ENCODE measurements at regions not wholly inside any gene's neighbourhood (a gene's known extent, or its start where the extent isn't known, plus 50 kb on each side); places are given as distances from the start of the nearest gene placed in this dataset.
"Not testable (repeated sequence)": the region's sequence is repeated elsewhere in the genome, so short reads cannot be mapped to it uniquely, and the experiment has no call there.

GRCh38 chr15:81897057-81897677 lies 148.7 kb downstream of the MEX3B start:
- DNase-seq, result no peak

DNA sequence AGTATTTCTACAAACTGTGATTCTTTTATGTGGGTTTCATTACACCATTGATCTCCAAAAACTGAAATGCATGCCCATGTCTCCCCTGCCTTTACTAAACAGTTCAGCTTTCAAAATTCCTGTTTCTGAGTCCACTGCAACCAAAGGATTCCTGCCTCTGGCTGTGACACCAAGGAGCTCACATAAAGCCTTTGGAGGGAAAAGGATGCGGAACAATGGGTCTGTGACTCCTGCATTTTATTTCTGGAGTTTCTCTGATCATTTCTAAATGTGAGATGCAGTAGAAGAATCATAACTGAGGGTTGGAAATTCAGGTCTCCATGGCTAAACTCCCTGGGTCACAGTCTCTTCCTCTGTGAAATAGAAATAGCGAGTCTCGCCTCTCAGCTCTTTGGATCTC lies 149.5 kb downstream of the MEX3B start:
- no peak for DNase-seq

- DNase-seq, result no peak
Measured at GRCh38 chr15:81895723-81896122, 150.1 kb downstream of the MEX3B start.

DNA sequence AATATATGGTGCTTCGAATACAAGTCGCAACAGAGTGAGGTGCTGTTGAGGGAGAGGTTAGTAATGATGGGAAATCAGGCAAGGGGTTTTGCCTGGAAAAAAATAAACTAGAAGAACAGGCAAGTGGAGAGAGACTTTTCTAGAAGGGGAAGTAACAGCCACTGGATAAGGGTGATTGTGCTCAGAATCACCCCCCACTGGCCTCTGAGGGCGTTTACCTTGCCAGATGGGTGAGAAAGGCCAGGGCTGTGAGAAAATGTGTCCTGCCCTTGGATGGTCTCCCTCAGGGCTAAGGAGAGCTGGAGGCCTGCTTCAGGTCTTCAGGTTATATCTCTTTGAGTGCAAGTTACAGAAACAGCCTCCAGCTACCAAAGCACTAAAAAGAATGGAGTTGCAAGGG lies 151.8 kb downstream of the MEX3B start:
- no peak for DNase-seq

DNA sequence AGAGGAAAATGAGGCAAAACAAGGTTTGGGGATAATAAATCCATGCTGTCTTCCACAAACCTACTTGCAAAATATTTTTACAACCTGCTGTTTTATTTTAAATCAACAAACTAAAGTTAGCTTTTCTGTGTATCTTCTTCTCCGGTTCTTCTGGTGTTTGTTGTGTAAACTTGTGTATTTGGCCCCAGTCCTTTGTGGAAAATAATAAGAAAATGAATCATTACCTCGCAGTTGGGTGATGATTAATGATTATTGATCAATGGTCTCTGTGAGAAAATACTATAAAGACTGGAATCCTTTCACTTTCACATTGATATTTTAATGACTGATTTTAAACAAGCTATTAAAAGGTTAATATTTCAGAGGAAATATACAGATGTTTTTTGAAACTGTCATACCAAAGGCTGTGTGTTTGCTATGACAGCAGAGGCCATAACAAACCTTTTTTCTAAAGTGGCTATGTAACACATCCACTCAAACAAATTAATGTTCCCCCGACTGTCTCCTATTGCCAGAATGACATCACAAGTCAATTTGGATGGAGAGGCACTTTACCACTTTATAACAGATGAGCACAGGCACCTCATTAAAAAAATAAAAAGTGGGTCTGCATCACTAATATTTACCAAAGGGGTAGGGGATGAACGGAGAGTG lies 152.5 kb downstream of the MEX3B start:
- no peak for DNase-seq

DNA sequence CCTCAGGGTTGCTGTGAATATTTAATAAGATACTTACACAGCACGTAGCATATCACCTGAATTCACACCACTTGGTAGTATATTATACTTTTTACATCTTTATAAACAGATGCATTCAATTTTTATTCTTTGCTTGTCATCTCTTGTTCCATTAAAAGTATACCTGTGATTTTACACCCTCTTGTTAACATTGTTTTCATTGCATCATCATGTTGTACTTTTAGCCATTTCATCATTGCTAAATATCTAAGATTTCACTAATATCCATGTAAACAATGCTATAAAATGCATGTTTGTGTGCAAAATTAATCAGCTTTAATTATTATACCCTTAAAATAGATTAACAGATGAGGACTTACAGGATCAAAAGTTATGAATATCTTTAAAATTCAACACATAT lies 155.3 kb downstream of the MEX3B start:
- DNase-seq, result no peak

DNA sequence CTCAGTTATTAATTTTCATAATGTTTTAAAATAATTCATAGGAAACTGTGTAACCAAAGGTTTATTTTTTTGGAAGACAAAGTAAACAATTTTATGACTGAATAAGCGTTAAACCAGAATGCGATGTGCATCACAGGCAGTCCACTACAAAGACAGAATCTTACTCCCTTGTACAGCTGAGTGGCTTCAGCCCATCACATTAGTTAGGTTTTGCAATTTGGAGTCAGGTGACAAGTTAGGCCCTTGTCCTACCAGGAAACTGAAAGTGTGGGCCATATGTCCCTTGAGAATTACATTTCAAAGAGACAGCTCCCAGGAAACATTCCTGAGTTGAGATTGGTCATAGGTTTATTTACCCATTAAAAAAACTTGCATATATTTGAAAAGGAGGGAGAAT lies 156.3 kb downstream of the MEX3B start:
- no peak for DNase-seq

DNA sequence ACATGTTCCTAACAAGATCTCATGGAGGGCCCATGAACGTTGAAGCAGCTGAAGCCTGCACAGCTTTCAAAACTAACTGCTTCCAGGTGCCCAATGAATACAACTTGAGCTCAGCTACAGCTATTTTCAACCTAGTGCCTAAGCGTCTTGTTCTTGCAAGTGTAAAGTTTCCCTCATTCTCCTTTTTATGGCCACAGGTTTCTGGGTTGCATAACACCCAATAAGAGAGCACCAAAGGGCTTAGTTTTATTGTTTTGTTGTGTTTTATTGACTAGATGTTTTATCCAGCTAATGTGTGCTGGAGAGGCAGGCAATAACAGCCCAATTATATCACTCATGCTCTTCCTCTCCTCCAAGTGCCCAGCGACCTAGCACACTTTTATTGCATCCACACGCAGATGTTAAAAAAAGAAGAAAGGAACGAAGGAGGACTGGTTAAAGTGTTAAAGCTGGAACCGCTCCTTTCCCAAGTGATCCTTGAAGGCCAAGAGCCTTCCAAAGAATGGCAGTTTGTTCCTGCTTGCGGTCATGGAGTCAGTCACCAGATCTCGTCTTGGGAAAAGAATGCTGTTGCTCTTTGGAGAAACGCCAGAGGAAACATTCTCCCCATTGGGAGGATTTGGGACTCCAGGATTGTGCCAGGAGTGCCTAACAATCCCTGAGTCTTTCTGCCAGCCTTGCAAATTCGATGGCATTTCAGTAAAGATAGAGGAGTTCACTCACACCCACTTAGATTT lies 156.9 kb downstream of the MEX3B start:
- no peak for DNase-seq

DNA sequence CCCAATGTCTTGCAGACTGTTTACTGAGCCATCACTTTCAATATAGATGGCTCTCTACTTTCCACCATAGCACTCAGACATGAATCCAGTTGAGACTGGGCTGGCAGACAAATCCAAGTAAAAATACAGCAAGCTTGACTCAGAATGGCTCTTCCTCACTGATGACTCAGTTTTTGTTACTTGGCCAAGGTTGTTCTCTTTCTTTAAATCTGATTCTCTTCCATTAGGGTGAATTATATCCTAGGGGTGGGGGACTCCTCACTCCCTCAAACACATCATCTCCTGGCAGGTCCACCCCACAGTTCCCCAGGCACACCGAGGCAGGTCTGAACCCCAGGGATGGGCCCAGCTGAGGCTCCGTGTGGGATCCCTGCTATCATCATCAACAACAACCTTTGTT lies 157.9 kb downstream of the MEX3B start:
- no peak for DNase-seq

- not testable (repeated sequence) for DNase-seq
Measured at GRCh38 chr15:81887188-81887587, 158.6 kb downstream of the MEX3B start.

- DNase-seq, result no peak
Measured at GRCh38 chr15:81886591-81886990, 159.2 kb downstream of the MEX3B start.

- no peak for DNase-seq
Measured at GRCh38 chr15:81886080-81886479, 159.7 kb downstream of the MEX3B start.

- DNase-seq, result no peak
Measured at GRCh38 chr15:81885135-81885534, 160.7 kb downstream of the MEX3B start.

DNA sequence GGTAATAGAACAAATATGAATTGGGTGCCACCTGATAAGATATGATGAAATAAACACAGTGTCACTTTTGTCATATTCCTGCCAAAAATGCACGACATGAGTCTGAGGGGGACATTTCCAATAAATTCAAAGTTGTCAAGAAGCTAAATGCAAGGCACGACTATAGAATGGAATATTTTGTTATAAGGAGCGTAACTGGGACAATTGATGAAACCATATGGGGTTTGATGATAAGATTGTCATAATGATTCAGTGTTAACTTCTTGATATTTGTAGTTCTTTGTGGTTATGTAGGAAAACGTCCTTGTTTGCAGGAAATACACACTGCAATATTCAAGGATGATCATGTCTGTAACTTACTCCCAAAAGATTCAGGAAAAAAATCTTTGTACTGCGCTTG lies 163.3 kb downstream of the MEX3B start:
- DNase-seq, result no peak

DNA sequence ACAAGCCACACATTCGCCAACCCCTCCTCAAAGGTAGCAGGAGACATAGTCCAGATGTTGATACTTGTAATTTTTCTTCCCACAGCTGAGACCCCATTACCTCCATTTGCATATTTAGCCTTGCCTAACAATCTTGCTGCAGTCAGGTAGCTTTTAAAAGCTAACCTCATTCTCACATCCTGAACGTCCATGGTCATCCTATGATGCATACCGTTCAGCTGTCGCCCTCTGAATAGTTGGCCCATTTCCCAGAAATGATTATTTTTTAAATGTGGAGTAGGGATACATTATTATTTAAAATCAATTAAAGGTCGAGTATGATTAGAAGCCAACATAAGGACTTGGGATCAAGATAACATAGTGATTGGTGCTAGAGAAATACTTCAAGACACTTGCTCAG lies 165.0 kb downstream of the MEX3B start:
- DNase-seq, result no peak

- DNase-seq, result no peak
Measured at GRCh38 chr15:81880314-81880713, 165.5 kb downstream of the MEX3B start.

DNA sequence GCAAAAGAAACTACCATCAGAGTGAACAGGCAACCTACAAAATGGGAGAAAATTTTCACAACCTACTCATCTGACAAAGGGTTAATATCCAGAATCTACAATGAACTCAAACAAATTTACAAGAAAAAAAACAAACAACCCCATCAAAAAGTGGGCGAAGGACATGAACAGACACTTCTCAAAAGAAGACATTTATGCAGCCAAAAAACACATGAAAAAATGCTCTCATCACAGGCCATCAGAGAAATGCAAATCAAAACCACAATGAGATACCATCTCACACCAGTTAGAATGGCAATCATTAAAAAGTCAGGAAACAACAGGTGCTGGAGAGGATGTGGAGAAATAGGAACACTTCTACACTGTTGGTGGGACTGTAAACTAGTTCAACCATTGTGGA lies 170.1 kb downstream of the MEX3B start:
- DNase-seq, result not testable (repeated sequence)

GRCh38 chr15:81870746-81871106 lies 175.1 kb downstream of the MEX3B start:
- not testable (repeated sequence) for DNase-seq

DNA sequence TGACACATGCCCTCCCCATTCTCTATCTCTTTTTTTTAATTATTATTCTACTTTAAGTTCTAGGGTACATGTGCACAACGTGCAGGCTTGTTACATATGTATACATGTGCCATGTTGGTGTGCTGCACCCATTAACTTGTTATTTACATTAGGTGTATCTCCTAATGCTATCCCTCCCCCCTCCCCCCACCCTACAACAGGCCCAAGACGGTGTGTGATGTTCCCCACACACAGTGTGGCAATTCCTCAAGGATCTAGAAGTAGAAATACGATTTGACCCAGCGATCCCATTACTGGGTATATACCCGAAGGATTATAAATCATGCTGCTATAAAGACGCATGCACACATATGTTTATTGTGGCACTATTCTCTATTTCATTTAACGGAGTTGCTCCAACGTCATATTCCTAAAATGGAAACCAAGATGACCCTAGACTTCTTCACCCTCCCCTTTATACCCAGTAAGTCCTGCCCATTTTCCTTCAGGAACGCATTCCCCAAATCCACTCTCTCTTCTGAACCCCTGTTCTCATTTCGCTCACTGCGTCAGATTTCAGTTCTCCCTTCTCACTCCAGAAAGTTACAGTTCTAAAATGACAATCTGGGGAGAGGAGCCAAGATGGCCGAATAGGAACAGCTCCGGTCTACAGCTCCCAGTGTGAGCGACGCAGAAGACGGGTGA lies 175.6 kb downstream of the MEX3B start:
- DNase-seq, result not testable (repeated sequence)

DNA sequence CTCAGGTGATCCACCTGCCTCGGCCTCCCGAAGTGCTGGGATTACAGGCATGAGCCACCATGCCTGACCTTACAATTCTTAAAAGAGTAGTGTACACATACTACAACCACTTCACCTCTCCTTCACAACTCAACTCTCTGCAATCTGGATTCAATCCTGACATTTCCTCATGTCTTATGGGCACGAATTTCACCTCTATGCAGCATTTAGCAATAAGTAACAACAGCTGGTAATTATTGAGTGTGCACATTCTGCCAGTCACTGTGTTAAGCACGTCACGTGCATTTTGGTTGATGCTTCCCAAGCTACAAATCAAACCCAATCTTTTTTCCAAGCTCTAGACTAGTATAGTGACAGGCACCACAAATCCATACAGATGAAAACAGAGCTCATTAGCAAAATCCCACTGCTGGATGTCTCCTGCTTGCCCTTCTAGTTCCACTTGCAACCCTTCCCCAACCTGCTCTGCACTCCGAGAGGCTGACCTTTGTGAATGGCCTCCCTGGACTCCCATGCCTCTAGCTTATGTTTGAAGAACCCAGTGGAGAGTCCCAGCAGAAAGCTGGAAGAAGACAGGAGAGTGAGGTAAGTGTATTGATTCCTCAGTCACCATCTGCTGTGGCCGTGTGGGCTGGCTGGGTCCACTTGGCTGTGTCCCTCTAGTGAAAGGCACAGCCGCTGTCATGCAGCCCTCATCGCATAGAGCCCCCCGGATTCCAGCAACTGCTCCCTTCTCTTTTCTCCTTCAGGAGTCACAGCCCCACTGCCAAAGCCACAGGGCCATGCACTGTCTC lies 176.5 kb downstream of the MEX3B start:
- DNase-seq, result no peak

DNA sequence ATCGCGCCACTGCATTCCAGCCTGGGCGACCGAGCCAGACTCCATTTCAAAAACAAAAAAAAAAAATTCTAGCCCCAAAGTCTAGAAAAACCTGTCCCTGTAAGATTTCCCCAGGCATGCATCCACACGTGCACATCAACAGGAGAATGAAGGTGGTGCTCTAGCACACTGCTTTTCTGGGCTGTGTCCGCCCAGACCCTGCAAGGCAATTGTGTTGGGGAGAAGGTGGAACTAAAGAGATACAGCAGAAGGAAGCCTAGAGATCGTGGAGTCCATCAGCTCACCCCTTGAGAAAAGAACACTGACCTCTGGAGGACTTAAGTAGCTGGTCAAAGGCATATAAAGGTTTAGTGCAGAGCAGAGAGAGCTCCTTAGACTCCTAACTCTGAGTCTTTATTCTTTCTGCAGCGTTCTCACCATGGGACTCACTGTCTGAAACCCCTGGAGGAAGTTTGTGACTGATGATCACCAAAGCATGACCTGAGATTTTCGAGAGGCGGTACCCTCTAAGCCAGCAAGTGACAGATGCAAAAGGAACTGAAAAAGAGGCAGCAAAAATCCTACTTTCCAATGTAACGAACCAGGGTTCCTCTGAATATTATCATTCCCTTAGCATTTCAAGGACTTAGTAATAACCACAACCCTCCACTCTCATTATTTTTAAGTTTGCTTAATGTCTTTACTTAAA lies 179.8 kb downstream of the MEX3B start:
- DNase-seq, result peak; percentile 49

- DNase-seq, result no peak
Measured at GRCh38 chr15:81863162-81863561, 182.7 kb downstream of the MEX3B start.

All from RPMI8226 (cell line).